ENCODE measurements at regions not wholly inside any gene's neighbourhood (a gene's known extent, or its start where the extent isn't known, plus 50 kb on each side); places are given as distances from the start of the nearest gene placed in this dataset.

GRCh38 chr2:104698276-104698675, 155.6 kb upstream of the POU3F3 start:
- Histone ChIP-seq H3K27me3 (ENCODE audit: control insufficient read depth, insufficient read depth, low read length, poor library complexity, severe bottlenecking) (no peaks in the 10 kb centered on the region), H3K9me3 (ENCODE audit: control insufficient read depth, low read length) (no peaks in the 10 kb centered on the region), H3K4me3 (ENCODE audit: low read length) (no peak overlapping the region), H3K9ac (ENCODE audit: extremely low read depth, low read length, poor library complexity, severe bottlenecking) (no peak overlapping the region), H3K27ac (ENCODE audit: low read depth, low read length) (no peak overlapping the region), H3K36me3 (ENCODE audit: control insufficient read depth, insufficient read depth, low read length) (no peaks in the 10 kb centered on the region), H3K4me1 (ENCODE audit: control insufficient read depth, insufficient read depth, low read length) (no peaks in the 10 kb centered on the region)
- no peak overlapping the region for H3K4me3 Mint-ChIP-seq
- no peaks in the 10 kb centered on the region for H3K27me3 Mint-ChIP-seq (ENCODE audit: insufficient read depth)
- no peak for TF ChIP-seq CTCF (conservative IDR thresholded peaks at IDR 0.05)
- H3K27ac Mint-ChIP-seq: no peak overlapping the region
- H3K4me1 Mint-ChIP-seq: peaks cover 3% of the 10 kb centered on the region
- WGBS, 2 experiments (ENCODE audit: insufficient coverage in 1 of 2, insufficient read length in 1 of 2): 89 to 90% methylated on average over 2 to 4 of the region's 5 CpGs
- H3K36me3 Mint-ChIP-seq (ENCODE audit: low read depth): no peaks in the 10 kb centered on the region
- DNase-seq: no peak
- no peaks in the 10 kb centered on the region for H3K9me3 Mint-ChIP-seq

- H3K4me1 ChIP-seq (ENCODE audit: control insufficient read depth, insufficient read depth, low read length): no peaks in the 10 kb centered on the region
- no peak for DNase-seq
- Mint-ChIP-seq H3K4me3 (no peak overlapping the region), H3K4me1 (peaks cover 5% of the 10 kb centered on the region), H3K9me3 (no peaks in the 10 kb centered on the region), H3K27me3 (ENCODE audit: insufficient read depth) (no peaks in the 10 kb centered on the region), H3K27ac (no peak overlapping the region), H3K36me3 (ENCODE audit: low read depth) (no peaks in the 10 kb centered on the region)
- peak overlapping the region; percentile 78 for H3K27ac ChIP-seq (ENCODE audit: low read depth, low read length)
- no peak for TF ChIP-seq CTCF (conservative IDR thresholded peaks at IDR 0.05)
- no peaks in the 10 kb centered on the region for H3K27me3 ChIP-seq (ENCODE audit: control insufficient read depth, insufficient read depth, low read length, poor library complexity, severe bottlenecking)
- H3K9ac ChIP-seq (ENCODE audit: extremely low read depth, low read length, poor library complexity, severe bottlenecking): no peak overlapping the region
- no peak overlapping the region for H3K4me3 ChIP-seq (ENCODE audit: low read length)
- no peaks in the 10 kb centered on the region for H3K9me3 ChIP-seq (ENCODE audit: control insufficient read depth, low read length)
- 92 to 94% methylated on average over 16 to 19 of the region's 19 CpGs for WGBS, 2 experiments (ENCODE audit: insufficient coverage in 1 of 2, insufficient read length in 1 of 2)
- H3K36me3 ChIP-seq (ENCODE audit: control insufficient read depth, insufficient read depth, low read length): no peaks in the 10 kb centered on the region
These were observed 152.5 kb upstream of the POU3F3 start for GRCh38 chr2:104701411-104701911.

- H3K27me3 Mint-ChIP-seq (ENCODE audit: insufficient read depth): no peaks in the 10 kb centered on the region
- Histone ChIP-seq H3K9ac (ENCODE audit: extremely low read depth, low read length, poor library complexity, severe bottlenecking) (no peak overlapping the region), H3K36me3 (ENCODE audit: control insufficient read depth, insufficient read depth, low read length) (no peaks in the 10 kb centered on the region), H3K4me3 (ENCODE audit: low read length) (no peak overlapping the region), H3K27me3 (ENCODE audit: control insufficient read depth, insufficient read depth, low read length, poor library complexity, severe bottlenecking) (no peaks in the 10 kb centered on the region), H3K4me1 (ENCODE audit: control insufficient read depth, insufficient read depth, low read length) (no peaks in the 10 kb centered on the region), H3K9me3 (ENCODE audit: control insufficient read depth, low read length) (no peaks in the 10 kb centered on the region), H3K27ac (ENCODE audit: low read depth, low read length) (peak overlapping the region; percentile 78)
- H3K36me3 Mint-ChIP-seq (ENCODE audit: low read depth): no peaks in the 10 kb centered on the region
- no peaks in the 10 kb centered on the region for H3K9me3 Mint-ChIP-seq
- H3K4me1 Mint-ChIP-seq: peaks cover 5% of the 10 kb centered on the region
- no peak overlapping the region for H3K27ac Mint-ChIP-seq
- no peak for DNase-seq
- WGBS, 2 experiments (ENCODE audit: insufficient coverage in 1 of 2, insufficient read length in 1 of 2): 77 to 90% methylated on average over 7 to 11 of the region's 11 CpGs
- no peak for TF ChIP-seq CTCF (conservative IDR thresholded peaks at IDR 0.05)
- no peak overlapping the region for H3K4me3 Mint-ChIP-seq
These were observed 151.7 kb upstream of the POU3F3 start for GRCh38 chr2:104702031-104702850.
